Panc1 (cell line): ENCODE measurements at regions not wholly inside any gene's neighbourhood (a gene's known extent, or its start where the extent isn't known, plus 50 kb on each side); places are given as distances from the start of the nearest gene placed in this dataset.
A peak's percentile ranks its signal among the peaks of the same experiment; 100 is the strongest.

Experiments used
- ATAC-seq: fragments of 200-7000 bp; cut with Tn5 transposase; 2 replicates; pipeline ENCODE4 v1.9.1; 2020; ENCODE audit warnings: mild to moderate bottlenecking, moderate library complexity
- BruUV-seq: library from RNA; stranded (reverse); fragments of 400-500 nt; replicated peaks from 2 replicates; lab custom pipeline; 2021; lab: Mats Ljungman, UMichigan
- CTCF ChIA-PET: fragments of 300-600 bp; sonication (Branson Sonifier 250); formaldehyde crosslinking; loops from one replicate; lab custom pipeline; 2022; ENCODE audit warnings: antibody characterized with exemption; lab: Charles Lee
- POLR2A ChIA-PET: fragments of 300-600 bp; sonication (Branson Sonifier 250); formaldehyde crosslinking; loops from one replicate; lab custom pipeline; 2022; ENCODE audit warnings: antibody characterized with exemption; lab: Charles Lee
- DNase-seq: peaks from one replicate; pipeline ENCODE4 v3.0.0-alpha.2; 2010; ENCODE audit warnings: low read depth, low spot score
- H3K27ac ChIP-seq: 2 replicates; pipeline ENCODE4 v1.5.1; 2011; ENCODE audit warnings: mild to moderate bottlenecking, low read length, inconsistent platforms
- H3K27me3 ChIP-seq: fragments of 200-500 bp; sonication (Bioruptor generic); 2 replicates; pipeline ENCODE4 v1.6.0; 2014; ENCODE audit warnings: low read length, inconsistent platforms; ENCODE audit not compliant: control insufficient read depth, insufficient read depth
- H3K36me3 ChIP-seq: fragments of 200-500 bp; sonication (Bioruptor generic); 2 replicates; pipeline ENCODE4 v1.5.1; 2014; ENCODE audit warnings: inconsistent platforms, mild to moderate bottlenecking, low read length, moderate library complexity; ENCODE audit not compliant: control insufficient read depth, insufficient read depth
- H3K4me1 ChIP-seq: 2 replicates; pipeline ENCODE4 v1.5.1; 2011; ENCODE audit warnings: inconsistent platforms, mild to moderate bottlenecking, low read length, moderate library complexity; ENCODE audit not compliant: control insufficient read depth, insufficient read depth
- H3K4me3 ChIP-seq, 2 experiments: 2 replicates each; pipeline ENCODE4 v1.5.1; 2011 to 2012; ENCODE audit warnings: low read depth in 2 of 2, low read length in 2 of 2, mild to moderate bottlenecking in 2 of 2, inconsistent platforms in 1 of 2, moderate library complexity in 1 of 2
- H3K9me3 ChIP-seq: fragments of 200-500 bp; sonication (Bioruptor generic); 2 replicates; pipeline ENCODE4 v1.5.1; 2014; ENCODE audit warnings: low read depth, mild to moderate bottlenecking, inconsistent platforms, low read length, moderate library complexity; ENCODE audit not compliant: control insufficient read depth, insufficient read depth
- POLR2AphosphoS5 ChIP-seq: IDR thresholded peaks from 2 replicates; pipeline ENCODE4 v1.6.1; 2012; ENCODE audit warnings: mild to moderate bottlenecking, low read depth, low read length, moderate library complexity
- SIN3A ChIP-seq: IDR thresholded peaks from 2 replicates; pipeline ENCODE4 v1.6.1; 2012; ENCODE audit warnings: low read depth, mild to moderate bottlenecking, low read length, moderate library complexity, borderline replicate concordance; ENCODE audit not compliant: insufficient read depth
- TCF7L2 ChIP-seq: IDR thresholded peaks from 2 replicates; pipeline ENCODE4 v1.6.1; 2011; ENCODE audit warnings: mild to moderate bottlenecking, low read depth, low read length, inconsistent platforms
- in situ Hi-C: cut with HindIII; loops from 2 replicates; pipeline ENCODE4 v1.10.0; 2016; ENCODE audit warnings: low sequenced_read_pairs, low pct_unique_long_range_greater_than_20kb
- intact Hi-C: fragments of 100-400 bp; cut with micrococcal nuclease; formaldehyde crosslinking; loops from one replicate; pipeline ENCODE4 v1.10.0; 2022; ENCODE audit not compliant: unreplicated experiment
- TF ChIP-seq, protein P1 (sequence below): fragments of 450-650 bp; IDR thresholded peaks from 2 replicates; pipeline ENCODE4 v1.5.1; 2017; ENCODE audit warnings: mild to moderate bottlenecking
- TF ChIP-seq, protein P2 (sequence below), 2 experiments: IDR thresholded peaks; 2 replicates each; pipeline ENCODE4 v1.6.1; 2011 to 2012; ENCODE audit warnings: low read depth in 2 of 2, control low read depth in 1 of 2, low read length in 1 of 2, mild to moderate bottlenecking in 1 of 2, moderate library complexity in 1 of 2; ENCODE audit not compliant: insufficient read depth in 1 of 2

DNA sequence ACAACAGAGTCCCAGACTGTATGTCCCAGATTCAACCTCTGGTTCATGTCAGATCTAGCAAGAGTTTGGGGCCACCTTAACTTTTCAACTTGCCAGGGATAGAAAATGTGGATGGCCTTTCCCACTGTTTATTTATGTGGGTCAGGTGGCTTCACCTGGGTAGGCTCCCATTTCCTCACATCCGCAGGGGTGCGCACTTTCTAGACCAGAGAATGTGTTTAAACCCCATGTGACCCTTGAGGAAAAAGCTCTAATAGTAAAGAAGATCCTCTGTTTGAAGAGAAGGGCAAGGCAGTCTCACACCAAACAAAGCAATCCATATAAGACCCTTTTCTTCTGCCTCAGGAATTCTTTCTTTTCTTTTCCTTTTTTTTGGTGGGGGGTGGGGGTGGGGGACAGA is 167.2 kb upstream of the TSC22D2 start:
- H3K9me3 ChIP-seq: no peaks in the 10 kb centered on the region
- H3K36me3 ChIP-seq: no peaks in the 10 kb centered on the region
- no peak overlapping the region for H3K4me3 ChIP-seq
- no TSS peak for BruUV-seq
- H3K27me3 ChIP-seq: no peaks in the 10 kb centered on the region
- peak overlapping the region; percentile 42; the same call in 1 of the 2 replicates for H3K27ac ChIP-seq
- ChIA-PET CTCF (no interaction called here), POLR2A (no interaction called here)
- DNase-seq (no peak), ATAC-seq (no peak)
- in situ Hi-C loops (no loop called here), intact Hi-C loops (no loop called here)
- peaks cover 10% of the 10 kb centered on the region; the same call in 1 of the 2 replicates for H3K4me1 ChIP-seq
- no peak for TF ChIP-seq SIN3A
- TF ChIP-seq, protein P1, sequence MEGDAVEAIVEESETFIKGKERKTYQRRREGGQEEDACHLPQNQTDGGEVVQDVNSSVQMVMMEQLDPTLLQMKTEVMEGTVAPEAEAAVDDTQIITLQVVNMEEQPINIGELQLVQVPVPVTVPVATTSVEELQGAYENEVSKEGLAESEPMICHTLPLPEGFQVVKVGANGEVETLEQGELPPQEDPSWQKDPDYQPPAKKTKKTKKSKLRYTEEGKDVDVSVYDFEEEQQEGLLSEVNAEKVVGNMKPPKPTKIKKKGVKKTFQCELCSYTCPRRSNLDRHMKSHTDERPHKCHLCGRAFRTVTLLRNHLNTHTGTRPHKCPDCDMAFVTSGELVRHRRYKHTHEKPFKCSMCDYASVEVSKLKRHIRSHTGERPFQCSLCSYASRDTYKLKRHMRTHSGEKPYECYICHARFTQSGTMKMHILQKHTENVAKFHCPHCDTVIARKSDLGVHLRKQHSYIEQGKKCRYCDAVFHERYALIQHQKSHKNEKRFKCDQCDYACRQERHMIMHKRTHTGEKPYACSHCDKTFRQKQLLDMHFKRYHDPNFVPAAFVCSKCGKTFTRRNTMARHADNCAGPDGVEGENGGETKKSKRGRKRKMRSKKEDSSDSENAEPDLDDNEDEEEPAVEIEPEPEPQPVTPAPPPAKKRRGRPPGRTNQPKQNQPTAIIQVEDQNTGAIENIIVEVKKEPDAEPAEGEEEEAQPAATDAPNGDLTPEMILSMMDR: no peak
- TF ChIP-seq TCF7L2: no peak
- TF ChIP-seq POLR2AphosphoS5: no peak
- TF ChIP-seq, protein P2, sequence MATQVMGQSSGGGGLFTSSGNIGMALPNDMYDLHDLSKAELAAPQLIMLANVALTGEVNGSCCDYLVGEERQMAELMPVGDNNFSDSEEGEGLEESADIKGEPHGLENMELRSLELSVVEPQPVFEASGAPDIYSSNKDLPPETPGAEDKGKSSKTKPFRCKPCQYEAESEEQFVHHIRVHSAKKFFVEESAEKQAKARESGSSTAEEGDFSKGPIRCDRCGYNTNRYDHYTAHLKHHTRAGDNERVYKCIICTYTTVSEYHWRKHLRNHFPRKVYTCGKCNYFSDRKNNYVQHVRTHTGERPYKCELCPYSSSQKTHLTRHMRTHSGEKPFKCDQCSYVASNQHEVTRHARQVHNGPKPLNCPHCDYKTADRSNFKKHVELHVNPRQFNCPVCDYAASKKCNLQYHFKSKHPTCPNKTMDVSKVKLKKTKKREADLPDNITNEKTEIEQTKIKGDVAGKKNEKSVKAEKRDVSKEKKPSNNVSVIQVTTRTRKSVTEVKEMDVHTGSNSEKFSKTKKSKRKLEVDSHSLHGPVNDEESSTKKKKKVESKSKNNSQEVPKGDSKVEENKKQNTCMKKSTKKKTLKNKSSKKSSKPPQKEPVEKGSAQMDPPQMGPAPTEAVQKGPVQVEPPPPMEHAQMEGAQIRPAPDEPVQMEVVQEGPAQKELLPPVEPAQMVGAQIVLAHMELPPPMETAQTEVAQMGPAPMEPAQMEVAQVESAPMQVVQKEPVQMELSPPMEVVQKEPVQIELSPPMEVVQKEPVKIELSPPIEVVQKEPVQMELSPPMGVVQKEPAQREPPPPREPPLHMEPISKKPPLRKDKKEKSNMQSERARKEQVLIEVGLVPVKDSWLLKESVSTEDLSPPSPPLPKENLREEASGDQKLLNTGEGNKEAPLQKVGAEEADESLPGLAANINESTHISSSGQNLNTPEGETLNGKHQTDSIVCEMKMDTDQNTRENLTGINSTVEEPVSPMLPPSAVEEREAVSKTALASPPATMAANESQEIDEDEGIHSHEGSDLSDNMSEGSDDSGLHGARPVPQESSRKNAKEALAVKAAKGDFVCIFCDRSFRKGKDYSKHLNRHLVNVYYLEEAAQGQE (IDR thresholded peaks at IDR 0.05; ENCODE audit: insufficient read depth in 1 of 2, low read depth in 2 of 2, low read length in 1 of 2): no peak

DNA sequence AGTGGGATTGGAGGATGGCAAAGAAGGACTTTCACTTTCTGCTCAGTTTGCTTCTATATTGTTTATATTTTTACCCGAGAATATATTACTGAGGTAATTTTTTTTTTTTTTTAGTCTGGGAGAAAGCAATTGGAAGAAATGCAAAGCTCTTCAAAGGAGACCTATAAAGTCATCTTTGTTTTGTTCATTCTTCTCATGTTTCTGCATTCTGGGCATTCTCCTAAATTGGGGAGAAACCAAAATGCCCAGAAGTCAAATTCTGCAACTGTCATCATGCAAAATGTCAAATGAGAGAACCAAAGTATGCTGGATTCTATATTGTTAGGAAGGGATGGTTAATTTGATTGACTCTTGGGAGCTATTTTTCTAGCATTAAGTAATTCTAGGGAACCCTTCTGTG is 168.3 kb upstream of the TSC22D2 start:
- intact Hi-C loops (loop anchor here (2.0 to 10.0 kb wide), 2 partner anchors 105 to 255 kb away; no protein-coding TSS in a partner anchor), in situ Hi-C loops (no loop called here)
- no peak for TF ChIP-seq POLR2AphosphoS5
- TF ChIP-seq, protein P2 (IDR thresholded peaks at IDR 0.05; ENCODE audit: insufficient read depth in 1 of 2, low read depth in 2 of 2, low read length in 1 of 2): no peak
- no peak for TF ChIP-seq SIN3A
- TF ChIP-seq TCF7L2: no peak
- TF ChIP-seq, protein P1: no peak
- Histone ChIP-seq H3K9me3 (no peaks in the 10 kb centered on the region), H3K4me1 (peaks cover 10% of the 10 kb centered on the region; the same call in 1 of the 2 replicates), H3K27ac (peak overlapping the region; percentile 10; the same call in 1 of the 2 replicates), H3K27me3 (no peaks in the 10 kb centered on the region), H3K36me3 (no peaks in the 10 kb centered on the region), H3K4me3 (no peak overlapping the region)
- CTCF ChIA-PET: interaction anchor here (1.3 to 1.4 kb wide), 2 partner anchors 169 to 256 kb away, joined by 6 to 9 read pairs; no protein-coding TSS in a partner anchor
- BruUV-seq: no TSS peak
- POLR2A ChIA-PET: interaction anchor here (0.7 to 1.4 kb wide), 3 partner anchors 9 to 168 kb away, joined by 3 to 14 read pairs (median 5); partner anchors contain the start of gene TSC22D2
- DNase-seq (no peak), ATAC-seq (no peak)
